ENCODE measurements at regions not wholly inside any gene's neighbourhood (a gene's known extent, or its start where the extent isn't known, plus 50 kb on each side); places are given as distances from the start of the nearest gene placed in this dataset.

DNA sequence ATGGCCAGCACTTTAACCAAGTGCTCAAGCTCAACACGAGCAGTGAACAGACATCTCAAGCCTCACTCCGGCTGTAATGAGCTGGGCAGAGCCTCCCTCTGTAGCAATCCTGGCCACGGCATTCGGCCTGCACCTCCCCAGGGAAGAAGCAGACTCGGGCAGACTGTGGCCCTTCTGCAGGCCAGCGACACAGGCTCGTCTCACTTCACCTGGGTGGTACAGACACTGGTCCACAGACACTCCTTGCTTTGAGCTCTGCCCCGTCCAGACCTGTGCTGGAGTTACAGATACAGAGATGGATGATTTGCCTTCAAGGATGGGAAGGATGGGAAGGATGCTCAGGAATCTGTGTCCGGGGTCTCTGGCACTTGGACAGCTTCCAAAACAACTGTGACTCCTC lies 300.9 kb downstream of the PREX1 start:
- no peak for FAIRE-seq
- H3K4me3 ChIP-seq (replicated peaks in 1 of 3; ENCODE audit: insufficient read depth in 1 of 3, low read depth in 2 of 3, low read length in 3 of 3), result no peak overlapping the region
- DNase-seq (ENCODE audit: low spot score), result no peak
- no peaks in the 10 kb centered on the region for H3K9me3 ChIP-seq (ENCODE audit: low read length)
- H3K4me2 ChIP-seq (ENCODE audit: low read depth, low read length), result no peak overlapping the region
- CTCF ChIA-PET (ENCODE audit: low intra/inter-chr PET ratio, low total read pairs), result no interaction called here
- no peaks in the 10 kb centered on the region for H3K36me3 ChIP-seq (replicated peaks in 1 of 2; ENCODE audit: control insufficient read depth in 1 of 2, insufficient read depth in 2 of 2, low read length in 2 of 2)
- in situ Hi-C loops (cut with HindIII; ENCODE audit: extremely low pct_ligation_motif_present, low pct_unique_long_range_greater_than_20kb) (no loop called here), intact Hi-C loops (cut with micrococcal nuclease; ENCODE audit: unreplicated experiment) (no loop called here)
- no peaks in the 10 kb centered on the region for H3K4me1 ChIP-seq (ENCODE audit: insufficient read depth, low read length)
- no TSS peak for BruUV-seq (replicated peaks)
- 3% methylated on average over 7 of the region's 9 CpGs for WGBS (ENCODE audit: low lambda C conversion rate)
- no peaks in the 10 kb centered on the region for H3K79me2 ChIP-seq (ENCODE audit: insufficient read depth, low read length)
- no peak overlapping the region for H3K27ac ChIP-seq (ENCODE audit: extremely low read length, insufficient read depth, low read length)
- H2AFZ ChIP-seq (ENCODE audit: low read length), result no peak overlapping the region
- peaks cover 7% of the 10 kb centered on the region; the same call in 1 of the 2 replicates for H4K20me1 ChIP-seq (ENCODE audit: insufficient read depth, low read length)
- POLR2A ChIA-PET, result no interaction called here
- no peak for TF ChIP-seq KAT8 (CRISPR knock-in tag; IDR thresholded peaks at IDR 0.05)
- H3K27me3 ChIP-seq (ENCODE audit: control insufficient read depth in 1 of 2, insufficient read depth in 2 of 2, low read length in 2 of 2), result no peaks in the 10 kb centered on the region; a peak in 1 of 5 replicates
- no peak overlapping the region for H3K9ac ChIP-seq (ENCODE audit: insufficient read depth, low read depth, low read length)
- ATAC-seq, result no peak

DNA sequence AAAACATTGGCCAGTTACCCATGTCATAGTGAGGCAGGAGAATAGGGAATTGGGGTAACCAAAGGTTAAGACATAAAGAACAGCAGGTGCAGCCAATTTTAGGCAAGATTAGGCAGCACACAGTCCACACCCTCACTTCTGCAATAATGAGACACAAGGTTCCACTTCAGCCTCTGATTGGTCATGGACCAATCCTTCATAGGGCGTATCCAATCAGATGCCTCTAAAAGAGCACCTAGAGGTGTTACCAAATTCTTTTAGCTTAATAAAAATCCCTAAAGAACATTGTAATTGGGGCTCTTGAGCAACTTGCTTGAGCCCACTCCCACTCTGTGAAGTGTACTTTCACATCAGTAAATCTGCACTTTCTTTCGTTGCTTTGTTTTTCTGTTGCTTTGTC lies 302.4 kb downstream of the PREX1 start:
- intact Hi-C loops (cut with micrococcal nuclease; ENCODE audit: unreplicated experiment), result no loop called here
- WGBS (ENCODE audit: low lambda C conversion rate), result 11% methylated on average over 2 of the region's 2 CpGs
- in situ Hi-C loops (cut with HindIII; ENCODE audit: extremely low pct_ligation_motif_present, low pct_unique_long_range_greater_than_20kb), result no loop called here
- H3K9ac ChIP-seq (ENCODE audit: insufficient read depth, low read depth, low read length), result no peak overlapping the region
- ATAC-seq (no peak), DNase-seq (ENCODE audit: low spot score) (no peak), FAIRE-seq (no peak)
- H2AFZ ChIP-seq (ENCODE audit: low read length), result no peak overlapping the region
- no peak overlapping the region for H3K4me2 ChIP-seq (ENCODE audit: low read depth, low read length)
- CTCF ChIA-PET (ENCODE audit: low intra/inter-chr PET ratio, low total read pairs), result no interaction called here
- H3K27me3 ChIP-seq (ENCODE audit: control insufficient read depth in 1 of 2, insufficient read depth in 2 of 2, low read length in 2 of 2), result no peaks in the 10 kb centered on the region; a peak in 1 of 5 replicates
- H3K4me3 ChIP-seq (replicated peaks in 1 of 3; ENCODE audit: insufficient read depth in 1 of 3, low read depth in 2 of 3, low read length in 3 of 3), result no peak overlapping the region
- no TSS peak for BruUV-seq (replicated peaks)
- H4K20me1 ChIP-seq (ENCODE audit: insufficient read depth, low read length), result peaks cover 7% of the 10 kb centered on the region; the same call in 1 of the 2 replicates
- H3K9me3 ChIP-seq (ENCODE audit: low read length), result no peaks in the 10 kb centered on the region
- POLR2A ChIA-PET, result no interaction called here
- H3K36me3 ChIP-seq (replicated peaks in 1 of 2; ENCODE audit: control insufficient read depth in 1 of 2, insufficient read depth in 2 of 2, low read length in 2 of 2), result no peaks in the 10 kb centered on the region
- H3K27ac ChIP-seq (ENCODE audit: extremely low read length, insufficient read depth, low read length), result no peak overlapping the region
- no peak for TF ChIP-seq ZNF180 (CRISPR knock-in tag; IDR thresholded peaks at IDR 0.05; ENCODE audit: borderline replicate concordance, low read depth)
- no peak for TF ChIP-seq YY1 (IDR thresholded peaks at IDR 0.05; ENCODE audit: insufficient read depth, insufficient replicate concordance, low read depth, low read length)
- no peak for TF ChIP-seq ZNF616 (CRISPR knock-in tag; IDR thresholded peaks at IDR 0.05; ENCODE audit: low read depth)
- TF ChIP-seq, protein P1, sequence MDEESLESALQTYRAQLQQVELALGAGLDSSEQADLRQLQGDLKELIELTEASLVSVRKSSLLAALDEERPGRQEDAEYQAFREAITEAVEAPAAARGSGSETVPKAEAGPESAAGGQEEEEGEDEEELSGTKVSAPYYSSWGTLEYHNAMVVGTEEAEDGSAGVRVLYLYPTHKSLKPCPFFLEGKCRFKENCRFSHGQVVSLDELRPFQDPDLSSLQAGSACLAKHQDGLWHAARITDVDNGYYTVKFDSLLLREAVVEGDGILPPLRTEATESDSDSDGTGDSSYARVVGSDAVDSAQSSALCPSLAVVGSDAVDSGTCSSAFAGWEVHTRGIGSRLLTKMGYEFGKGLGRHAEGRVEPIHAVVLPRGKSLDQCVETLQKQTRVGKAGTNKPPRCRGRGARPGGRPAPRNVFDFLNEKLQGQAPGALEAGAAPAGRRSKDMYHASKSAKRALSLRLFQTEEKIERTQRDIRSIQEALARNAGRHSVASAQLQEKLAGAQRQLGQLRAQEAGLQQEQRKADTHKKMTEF (CRISPR knock-in tag; IDR thresholded peaks at IDR 0.05), result no peak
- TF ChIP-seq, protein P2, sequence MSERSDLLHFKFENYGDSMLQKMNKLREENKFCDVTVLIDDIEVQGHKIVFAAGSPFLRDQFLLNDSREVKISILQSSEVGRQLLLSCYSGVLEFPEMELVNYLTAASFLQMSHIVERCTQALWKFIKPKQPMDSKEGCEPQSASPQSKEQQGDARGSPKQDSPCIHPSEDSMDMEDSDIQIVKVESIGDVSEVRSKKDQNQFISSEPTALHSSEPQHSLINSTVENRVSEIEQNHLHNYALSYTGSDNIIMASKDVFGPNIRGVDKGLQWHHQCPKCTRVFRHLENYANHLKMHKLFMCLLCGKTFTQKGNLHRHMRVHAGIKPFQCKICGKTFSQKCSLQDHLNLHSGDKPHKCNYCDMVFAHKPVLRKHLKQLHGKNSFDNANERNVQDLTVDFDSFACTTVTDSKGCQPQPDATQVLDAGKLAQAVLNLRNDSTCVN (CRISPR knock-in tag; IDR thresholded peaks at IDR 0.05; ENCODE audit: borderline replicate concordance), result no peak
- TF ChIP-seq, protein P3, sequence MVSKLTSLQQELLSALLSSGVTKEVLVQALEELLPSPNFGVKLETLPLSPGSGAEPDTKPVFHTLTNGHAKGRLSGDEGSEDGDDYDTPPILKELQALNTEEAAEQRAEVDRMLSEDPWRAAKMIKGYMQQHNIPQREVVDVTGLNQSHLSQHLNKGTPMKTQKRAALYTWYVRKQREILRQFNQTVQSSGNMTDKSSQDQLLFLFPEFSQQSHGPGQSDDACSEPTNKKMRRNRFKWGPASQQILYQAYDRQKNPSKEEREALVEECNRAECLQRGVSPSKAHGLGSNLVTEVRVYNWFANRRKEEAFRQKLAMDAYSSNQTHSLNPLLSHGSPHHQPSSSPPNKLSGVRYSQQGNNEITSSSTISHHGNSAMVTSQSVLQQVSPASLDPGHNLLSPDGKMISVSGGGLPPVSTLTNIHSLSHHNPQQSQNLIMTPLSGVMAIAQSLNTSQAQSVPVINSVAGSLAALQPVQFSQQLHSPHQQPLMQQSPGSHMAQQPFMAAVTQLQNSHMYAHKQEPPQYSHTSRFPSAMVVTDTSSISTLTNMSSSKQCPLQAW (CRISPR knock-in tag; IDR thresholded peaks at IDR 0.05), result no peak
- no peak for TF ChIP-seq RAD51 (IDR thresholded peaks at IDR 0.05; ENCODE audit: borderline replicate concordance)
- TF ChIP-seq, protein P4, sequence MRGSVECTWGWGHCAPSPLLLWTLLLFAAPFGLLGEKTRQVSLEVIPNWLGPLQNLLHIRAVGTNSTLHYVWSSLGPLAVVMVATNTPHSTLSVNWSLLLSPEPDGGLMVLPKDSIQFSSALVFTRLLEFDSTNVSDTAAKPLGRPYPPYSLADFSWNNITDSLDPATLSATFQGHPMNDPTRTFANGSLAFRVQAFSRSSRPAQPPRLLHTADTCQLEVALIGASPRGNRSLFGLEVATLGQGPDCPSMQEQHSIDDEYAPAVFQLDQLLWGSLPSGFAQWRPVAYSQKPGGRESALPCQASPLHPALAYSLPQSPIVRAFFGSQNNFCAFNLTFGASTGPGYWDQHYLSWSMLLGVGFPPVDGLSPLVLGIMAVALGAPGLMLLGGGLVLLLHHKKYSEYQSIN (CRISPR knock-in tag; IDR thresholded peaks at IDR 0.05; ENCODE audit: borderline replicate concordance), result no peak
- H3K4me1 ChIP-seq (ENCODE audit: insufficient read depth, low read length), result no peaks in the 10 kb centered on the region
- H3K79me2 ChIP-seq (ENCODE audit: insufficient read depth, low read length), result no peaks in the 10 kb centered on the region
